GM12892 (cell line): ENCODE measurements at regions not wholly inside any gene's neighbourhood (a gene's known extent, or its start where the extent isn't known, plus 50 kb on each side); places are given as distances from the start of the nearest gene placed in this dataset.

ENCODE experiments used
- POLR2A ChIP-seq: IDR thresholded peaks from 2 replicates; pipeline ENCODE4 v1.6.1; 2011; ENCODE audit warnings: low read depth, low read length, control low read depth
- POLR2AphosphoS5 ChIP-seq: IDR thresholded peaks from 2 replicates; pipeline ENCODE4 v1.6.1; 2011; ENCODE audit warnings: low read depth, low read length, control low read depth

DNA sequence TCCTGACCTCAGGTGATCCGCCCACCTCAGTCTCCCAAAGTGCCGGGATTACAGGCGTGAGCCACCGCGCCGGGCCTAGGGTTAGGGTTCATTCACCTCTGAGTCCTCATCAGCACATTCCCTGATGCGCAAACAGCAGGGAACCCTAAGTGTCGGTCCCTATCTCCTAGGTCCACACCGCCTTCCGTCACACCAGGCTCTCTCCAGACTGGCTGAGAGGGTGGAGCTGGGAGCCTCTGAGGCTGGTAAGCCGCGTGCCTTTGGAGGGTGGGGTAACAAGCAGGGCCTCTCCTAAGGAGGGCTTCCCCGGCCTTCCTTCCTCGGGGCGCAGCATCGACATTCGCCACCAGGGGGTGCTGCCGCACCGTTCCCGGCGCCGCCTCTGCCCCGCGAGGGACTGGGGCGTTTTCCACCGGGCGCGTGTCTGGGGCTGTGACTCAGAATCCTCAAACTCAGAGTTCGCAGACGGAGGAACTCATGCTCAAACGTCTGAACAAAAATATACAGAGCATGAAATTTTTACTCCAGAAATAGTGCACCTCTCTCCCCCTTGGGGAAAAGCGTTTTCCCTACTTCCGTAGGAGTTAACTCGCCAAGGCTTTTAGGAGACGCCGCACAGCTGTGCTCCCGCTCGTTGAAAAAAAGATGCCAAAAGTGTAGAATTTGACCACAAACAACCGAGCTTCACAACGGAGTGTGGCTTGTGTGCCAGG lies 63.9 kb upstream of the ASAP2 start:
- TF ChIP-seq POLR2A (no peak), POLR2AphosphoS5 (no peak)
